Gastrocnemius medialis (tissue), 4 donors: ENCODE measurements at regions not wholly inside any gene's neighbourhood (a gene's known extent, or its start where the extent isn't known, plus 50 kb on each side); places are given as distances from the start of the nearest gene placed in this dataset.

Experiments
- ATAC-seq, 2 donors: fragments of 150-250 bp; one replicate each; pipeline ENCODE4 v1.9.1; 2016
- DNase-seq, 2 donors: peaks; one replicate each; pipeline ENCODE4 v3.0.0-alpha.2; 2019
- H3K27ac ChIP-seq, 4 donors: fragments of 200-600 bp; sonication (generic); 1 replicate in 1 of 4; 2 replicates in 3 of 4; pipeline ENCODE4 v1.5.1; 2016 to 2018; ENCODE audit warnings: mild to moderate bottlenecking in 2 of 4, moderate library complexity in 1 of 4
- H3K27me3 ChIP-seq, 3 donors: fragments of 200-600 bp; sonication (generic) in 2 of 3; 1 replicate in 1 of 3; 2 replicates in 2 of 3; pipeline versions ENCODE4 v1.5.1 to v1.6.0; 2016 to 2019; ENCODE audit warnings: mild to moderate bottlenecking in 1 of 3, moderate library complexity in 1 of 3
- H3K36me3 ChIP-seq, 2 donors: fragments of 200-600 bp; sonication (generic) in 1 of 2; one replicate each; pipeline ENCODE4 v1.5.1; 2017 to 2018
- H3K4me1 ChIP-seq, 2 donors: fragments of 200-600 bp; sonication (generic) in 1 of 2; one replicate each; pipeline ENCODE4 v1.5.1; 2016 to 2017; ENCODE audit warnings: mild to moderate bottlenecking in 2 of 2
- H3K4me3 ChIP-seq, 4 donors: fragments of 200-600 bp; sonication (generic) in 3 of 4; 1 replicate in 1 of 4; 2 replicates in 3 of 4; pipeline ENCODE4 v1.5.1; 2016 to 2019; ENCODE audit warnings: mild to moderate bottlenecking in 2 of 4
- H3K9me3 ChIP-seq, 3 donors: fragments of 200-600 bp; sonication (generic) in 2 of 3; 1 replicate in 1 of 3; 2 replicates in 2 of 3; pipeline ENCODE4 v1.5.1; 2016 to 2019
- POLR2A ChIP-seq, 2 donors: fragments of 450-650 bp; IDR thresholded peaks; one replicate each; pipeline ENCODE4 v1.6.1; 2017; ENCODE audit warnings: antibody characterized with exemption in 2 of 2, mild to moderate bottlenecking in 2 of 2, moderate library complexity in 2 of 2
- in situ Hi-C, 4 donors: fragments of 200-750 bp; cut with MboI; loops; one replicate each; pipeline versions ENCODE4 v1.15.0 to v1.8.0; 2017; ENCODE audit warnings: low sequenced_read_pairs in 4 of 4
- intact Hi-C: fragments of 100-400 bp; cut with DNase I; formaldehyde crosslinking; loops from one replicate; pipeline ENCODE4 v1.15.1; 2023; ENCODE audit warnings: low total_unique reads
- TF ChIP-seq, protein P1 (sequence below), 5 experiments: fragments of 450-650 bp in 3 of 5; fragments of 200-600 bp in 2 of 5; sonication (generic) in 2 of 5; IDR thresholded peaks in 4 of 5; conservative IDR thresholded peaks in 1 of 5; 1 replicate in 4 of 5; 2 replicates in 1 of 5; pipeline ENCODE4 v1.5.1; 2016 to 2019; ENCODE audit warnings: antibody characterized with exemption in 5 of 5, mild to moderate bottlenecking in 3 of 5, moderate library complexity in 3 of 5

DNA sequence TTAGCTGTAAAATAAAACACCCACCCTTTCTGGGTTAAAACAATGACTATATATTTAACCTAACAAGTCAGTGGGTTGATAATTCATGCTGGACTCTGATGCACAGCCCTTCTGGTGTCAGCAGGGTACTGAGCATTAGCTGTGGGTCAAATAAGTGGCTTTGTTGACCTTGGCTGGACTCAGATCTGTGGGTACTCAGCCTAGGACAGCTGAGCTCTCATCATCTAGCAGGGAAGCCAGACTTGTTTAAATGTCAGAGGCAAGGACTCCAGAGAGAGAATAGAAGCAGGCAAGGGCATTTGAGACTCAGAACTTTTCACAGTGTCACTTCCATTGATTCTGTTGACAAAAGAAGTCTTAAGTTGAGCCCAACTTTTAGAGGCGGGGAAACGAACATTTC is 1063.8 kb upstream of the CDH8 start:
- Histone ChIP-seq H3K27me3 (no peaks in the 10 kb centered on the region), H3K4me3 (no peak overlapping the region), H3K9me3 (no peaks in the 10 kb centered on the region), H3K27ac (no peak overlapping the region), H3K36me3 (no peaks in the 10 kb centered on the region), H3K4me1 (no peaks in the 10 kb centered on the region)
- in situ Hi-C loops = no loop called here
- TF ChIP-seq, protein P1, sequence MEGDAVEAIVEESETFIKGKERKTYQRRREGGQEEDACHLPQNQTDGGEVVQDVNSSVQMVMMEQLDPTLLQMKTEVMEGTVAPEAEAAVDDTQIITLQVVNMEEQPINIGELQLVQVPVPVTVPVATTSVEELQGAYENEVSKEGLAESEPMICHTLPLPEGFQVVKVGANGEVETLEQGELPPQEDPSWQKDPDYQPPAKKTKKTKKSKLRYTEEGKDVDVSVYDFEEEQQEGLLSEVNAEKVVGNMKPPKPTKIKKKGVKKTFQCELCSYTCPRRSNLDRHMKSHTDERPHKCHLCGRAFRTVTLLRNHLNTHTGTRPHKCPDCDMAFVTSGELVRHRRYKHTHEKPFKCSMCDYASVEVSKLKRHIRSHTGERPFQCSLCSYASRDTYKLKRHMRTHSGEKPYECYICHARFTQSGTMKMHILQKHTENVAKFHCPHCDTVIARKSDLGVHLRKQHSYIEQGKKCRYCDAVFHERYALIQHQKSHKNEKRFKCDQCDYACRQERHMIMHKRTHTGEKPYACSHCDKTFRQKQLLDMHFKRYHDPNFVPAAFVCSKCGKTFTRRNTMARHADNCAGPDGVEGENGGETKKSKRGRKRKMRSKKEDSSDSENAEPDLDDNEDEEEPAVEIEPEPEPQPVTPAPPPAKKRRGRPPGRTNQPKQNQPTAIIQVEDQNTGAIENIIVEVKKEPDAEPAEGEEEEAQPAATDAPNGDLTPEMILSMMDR (IDR thresholded peaks at IDR 0.05 in 4 of 5, conservative IDR thresholded peaks at IDR 0.05 in 1 of 5) = no peak
- TF ChIP-seq POLR2A (IDR thresholded peaks at IDR 0.05) = no peak
- ATAC-seq (no peak), DNase-seq (no peak)
- intact Hi-C loops = no loop called here

DNA sequence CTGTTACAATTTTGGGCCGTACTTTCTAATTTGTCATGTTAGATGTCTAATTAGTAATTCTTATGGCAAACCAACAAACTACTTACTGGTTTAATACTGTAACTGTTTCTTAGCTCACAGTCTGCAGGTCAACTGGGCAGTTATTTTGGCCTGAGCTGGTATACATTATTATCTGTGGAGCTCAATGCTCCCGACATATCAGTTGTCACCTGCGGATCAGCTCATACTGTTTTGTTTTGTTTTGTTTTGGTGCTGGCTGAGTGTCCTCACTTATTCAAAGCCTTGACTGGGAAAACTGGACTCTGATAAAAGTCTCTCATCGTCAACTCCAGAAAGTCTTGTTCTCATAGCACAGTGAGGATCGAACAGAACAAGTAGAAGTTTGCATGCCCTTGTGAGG is 1060.6 kb upstream of the CDH8 start:
- TF ChIP-seq, protein P1 (IDR thresholded peaks at IDR 0.05 in 4 of 5, conservative IDR thresholded peaks at IDR 0.05 in 1 of 5) = no peak
- TF ChIP-seq POLR2A (IDR thresholded peaks at IDR 0.05) = no peak
- Histone ChIP-seq H3K9me3 (no peaks in the 10 kb centered on the region), H3K4me3 (no peak overlapping the region), H3K4me1 (no peaks in the 10 kb centered on the region), H3K36me3 (no peaks in the 10 kb centered on the region), H3K27me3 (no peaks in the 10 kb centered on the region), H3K27ac (no peak overlapping the region)
- no peak for DNase-seq
- intact Hi-C loops (no loop called here), in situ Hi-C loops (no loop called here)
- no peak for ATAC-seq

DNA sequence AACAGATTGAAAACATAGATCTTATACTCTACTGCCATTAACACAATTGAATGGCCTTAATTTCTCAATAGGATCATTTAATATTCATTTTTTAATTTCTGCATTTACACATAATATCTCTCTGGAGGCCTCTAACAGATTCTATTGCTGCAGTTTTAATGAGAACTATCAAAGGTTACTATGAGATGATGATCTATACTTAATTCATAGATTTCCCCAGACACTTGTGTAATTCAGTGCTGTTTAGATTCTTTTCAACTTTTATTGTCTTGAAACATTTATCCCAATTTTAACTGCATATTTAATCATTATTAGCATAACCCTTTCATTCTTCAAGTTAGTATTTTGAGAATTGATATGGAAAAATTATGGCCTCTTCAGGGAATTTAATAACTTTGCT is 1056.5 kb upstream of the CDH8 start:
- Histone ChIP-seq H3K4me1 (no peaks in the 10 kb centered on the region), H3K27me3 (no peaks in the 10 kb centered on the region), H3K27ac (no peak overlapping the region), H3K4me3 (no peak overlapping the region), H3K9me3 (no peaks in the 10 kb centered on the region), H3K36me3 (no peaks in the 10 kb centered on the region)
- in situ Hi-C loops = no loop called here
- TF ChIP-seq POLR2A (IDR thresholded peaks at IDR 0.05) = no peak
- TF ChIP-seq, protein P1 (IDR thresholded peaks at IDR 0.05 in 4 of 5, conservative IDR thresholded peaks at IDR 0.05 in 1 of 5) = no peak
- ATAC-seq (no peak), DNase-seq (no peak)
- intact Hi-C loops = no loop called here

DNA sequence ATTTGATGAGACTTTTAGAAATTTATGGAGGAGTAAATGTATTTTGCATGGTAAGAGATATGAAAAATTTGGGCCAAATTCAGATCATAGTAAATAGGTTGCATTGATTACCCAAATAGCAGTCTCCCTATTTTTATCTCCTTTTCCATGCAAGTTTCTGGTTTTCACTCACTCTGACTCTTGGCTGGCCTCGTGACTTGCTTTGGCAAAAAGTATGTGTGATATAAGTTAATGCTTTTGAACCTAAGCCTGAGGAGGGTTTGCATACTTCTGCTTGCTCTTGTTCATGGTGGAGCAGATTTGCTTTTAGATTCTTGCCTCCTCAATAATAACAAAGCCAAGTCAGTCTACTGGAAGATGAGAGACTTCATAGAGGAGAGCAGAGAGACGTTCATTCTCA is 1045.9 kb upstream of the CDH8 start:
- no peak for ATAC-seq
- intact Hi-C loops = no loop called here
- in situ Hi-C loops = no loop called here

DNA sequence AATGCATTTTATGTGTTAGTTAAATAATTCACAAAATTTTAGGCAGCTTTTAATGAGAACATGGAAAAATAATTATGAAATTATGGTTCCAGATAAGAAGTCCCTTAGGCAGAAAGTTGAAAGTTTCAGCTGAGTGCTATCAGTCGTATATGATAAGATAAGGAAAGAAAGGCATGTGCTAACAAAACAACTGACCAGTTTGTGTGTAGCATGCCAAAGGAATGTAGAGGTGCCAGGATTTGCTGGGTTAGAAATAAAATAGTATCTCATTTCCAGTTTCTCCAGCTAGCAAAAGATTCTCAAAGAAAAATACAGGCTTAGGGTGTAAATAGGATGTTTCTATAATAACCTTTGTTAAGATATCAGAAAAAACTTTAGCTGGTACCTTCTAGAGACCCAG is 1044.5 kb upstream of the CDH8 start:
- intact Hi-C loops (no loop called here), in situ Hi-C loops (no loop called here)
- Histone ChIP-seq H3K27ac (no peak overlapping the region), H3K4me1 (no peaks in the 10 kb centered on the region), H3K4me3 (no peak overlapping the region), H3K27me3 (no peaks in the 10 kb centered on the region), H3K36me3 (no peaks in the 10 kb centered on the region), H3K9me3 (no peaks in the 10 kb centered on the region)
- no peak for ATAC-seq
- TF ChIP-seq POLR2A (IDR thresholded peaks at IDR 0.05) = no peak
- no peak for DNase-seq

More for the DNA sequence above, 1045.9 kb upstream of the CDH8 start:
- Histone ChIP-seq H3K36me3 (no peaks in the 10 kb centered on the region), H3K4me1 (no peaks in the 10 kb centered on the region), H3K27me3 (no peaks in the 10 kb centered on the region), H3K9me3 (no peaks in the 10 kb centered on the region), H3K4me3 (no peak overlapping the region), H3K27ac (no peak overlapping the region)
- no peak for DNase-seq
- TF ChIP-seq POLR2A (IDR thresholded peaks at IDR 0.05) = no peak
- TF ChIP-seq, protein P1 (IDR thresholded peaks at IDR 0.05 in 4 of 5, conservative IDR thresholded peaks at IDR 0.05 in 1 of 5) = no peak
